ENCODE measurements at regions not wholly inside any gene's neighbourhood (a gene's known extent, or its start where the extent isn't known, plus 50 kb on each side); places are given as distances from the start of the nearest gene placed in this dataset.
"Not testable (repeated sequence)": the region's sequence is repeated elsewhere in the genome, so short reads cannot be mapped to it uniquely, and the experiment has no call there.

- Histone ChIP-seq H3K4me2 (ENCODE audit: insufficient read depth, low read length) (no peak overlapping the region), H3K4me1 (ENCODE audit: insufficient read depth, low read length) (no peaks in the 10 kb centered on the region), H3K27me3 (ENCODE audit: insufficient read depth, low read length) (no peaks in the 10 kb centered on the region), H3K9me3 (ENCODE audit: low read depth, low read length) (no peaks in the 10 kb centered on the region), H4K20me1 (ENCODE audit: insufficient read depth, low read length) (no peaks in the 10 kb centered on the region), H2AFZ (ENCODE audit: low read length) (no peak overlapping the region), H3K27ac (ENCODE audit: low read depth, low read length) (no peak overlapping the region), H3K4me3 (ENCODE audit: insufficient read depth, low read length) (no peak overlapping the region), H3K79me2 (ENCODE audit: insufficient read depth, low read length) (no peaks in the 10 kb centered on the region), H3K36me3 (ENCODE audit: insufficient read depth, low read length) (no peaks in the 10 kb centered on the region)
- no peak for TF ChIP-seq CTCF (IDR thresholded peaks at IDR 0.05; ENCODE audit: extremely low read depth, low read depth, low read length)
- DNase-seq (ENCODE audit: insufficient read length, low spot score, missing footprints) = no peak
Observed at GRCh38 chr4:134499074-134499473, 297.5 kb upstream of the PABPC4L start.

GRCh38 chr4:134490863-134491262, 289.3 kb upstream of the PABPC4L start:
- H3K36me3 ChIP-seq (ENCODE audit: insufficient read depth, low read length) = no peaks in the 10 kb centered on the region
- no peaks in the 10 kb centered on the region for H4K20me1 ChIP-seq (ENCODE audit: insufficient read depth, low read length)
- H3K79me2 ChIP-seq (ENCODE audit: insufficient read depth, low read length) = no peaks in the 10 kb centered on the region
- H3K27ac ChIP-seq (ENCODE audit: low read depth, low read length) = no peak overlapping the region
- no peak for DNase-seq (ENCODE audit: insufficient read length, low spot score, missing footprints)
- no peak for TF ChIP-seq CTCF (IDR thresholded peaks at IDR 0.05; ENCODE audit: extremely low read depth, low read depth, low read length)
- no peak overlapping the region for H2AFZ ChIP-seq (ENCODE audit: low read length)
- H3K4me2 ChIP-seq (ENCODE audit: insufficient read depth, low read length) = no peak overlapping the region
- H3K4me3 ChIP-seq (ENCODE audit: insufficient read depth, low read length) = no peak overlapping the region
- no peaks in the 10 kb centered on the region for H3K27me3 ChIP-seq (ENCODE audit: insufficient read depth, low read length)
- peaks cover 7% of the 10 kb centered on the region for H3K9me3 ChIP-seq (ENCODE audit: low read depth, low read length)
- no peaks in the 10 kb centered on the region for H3K4me1 ChIP-seq (ENCODE audit: insufficient read depth, low read length)

GRCh38 chr4:134483514-134483913, 281.9 kb upstream of the PABPC4L start:
- not testable (repeated sequence) for DNase-seq (ENCODE audit: insufficient read length, low spot score, missing footprints); H3K27ac ChIP-seq (ENCODE audit: low read depth, low read length); H3K36me3 ChIP-seq (ENCODE audit: insufficient read depth, low read length)

GRCh38 chr4:134471569-134471968, 270.0 kb upstream of the PABPC4L start:
- Histone ChIP-seq H3K4me3 (ENCODE audit: insufficient read depth, low read length) (no peak overlapping the region), H2AFZ (ENCODE audit: low read length) (no peak overlapping the region), H3K4me1 (ENCODE audit: insufficient read depth, low read length) (no peaks in the 10 kb centered on the region), H4K20me1 (ENCODE audit: insufficient read depth, low read length) (no peaks in the 10 kb centered on the region), H3K79me2 (ENCODE audit: insufficient read depth, low read length) (no peaks in the 10 kb centered on the region), H3K27me3 (ENCODE audit: insufficient read depth, low read length) (no peaks in the 10 kb centered on the region), H3K9me3 (ENCODE audit: low read depth, low read length) (no peaks in the 10 kb centered on the region), H3K36me3 (ENCODE audit: insufficient read depth, low read length) (no peaks in the 10 kb centered on the region), H3K4me2 (ENCODE audit: insufficient read depth, low read length) (no peak overlapping the region), H3K27ac (ENCODE audit: low read depth, low read length) (no peak overlapping the region)
- TF ChIP-seq CTCF (IDR thresholded peaks at IDR 0.05; ENCODE audit: extremely low read depth, low read depth, low read length) = no peak
- no peak for DNase-seq (ENCODE audit: insufficient read length, low spot score, missing footprints)

More at GRCh38 chr4:134483514-134483913, 281.9 kb upstream of the PABPC4L start:
- not testable (repeated sequence) for H4K20me1 ChIP-seq (ENCODE audit: insufficient read depth, low read length); H3K9me3 ChIP-seq (ENCODE audit: low read depth, low read length); H3K27me3 ChIP-seq (ENCODE audit: insufficient read depth, low read length); H3K79me2 ChIP-seq (ENCODE audit: insufficient read depth, low read length); H3K4me3 ChIP-seq (ENCODE audit: insufficient read depth, low read length); H3K4me2 ChIP-seq (ENCODE audit: insufficient read depth, low read length); H3K4me1 ChIP-seq (ENCODE audit: insufficient read depth, low read length); H2AFZ ChIP-seq (ENCODE audit: low read length)

Data from osteoblast (primary cell).